ENCODE measurements at regions not wholly inside any gene's neighbourhood (a gene's known extent, or its start where the extent isn't known, plus 50 kb on each side); places are given as distances from the start of the nearest gene placed in this dataset.
A peak's percentile ranks its signal among the peaks of the same experiment; 100 is the strongest.

DNA sequence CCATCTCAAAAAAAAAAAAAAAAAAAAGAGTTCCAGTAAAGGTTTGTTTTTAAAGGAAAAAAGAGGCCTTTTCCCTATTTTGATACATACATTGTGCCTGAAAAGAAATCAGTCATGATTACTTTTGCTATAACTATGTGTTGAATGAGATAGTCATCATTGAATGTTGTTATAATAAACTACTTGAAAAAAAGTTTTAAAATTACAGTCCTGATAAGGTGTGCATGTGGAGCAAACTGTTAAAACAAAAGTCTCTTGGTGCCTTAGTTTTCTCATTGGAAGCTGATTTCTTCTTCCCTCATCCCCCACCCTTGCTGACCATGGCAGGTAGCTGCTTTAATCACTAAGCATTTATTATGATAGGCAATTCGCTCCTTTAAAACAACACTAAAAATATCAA is 172.3 kb upstream of the TBCA start:
- no peaks in the 10 kb centered on the region for H3K36me3 ChIP-seq
- intact Hi-C loops (cut with DNase I) = no loop called here
- ATAC-seq = no peak
- no peaks in the 10 kb centered on the region for H3K9me3 ChIP-seq
- DNase-seq = no peak
- no peak overlapping the region for H3K4me3 ChIP-seq
- no peaks in the 10 kb centered on the region for H3K4me1 ChIP-seq
- peaks cover 13 to 48% of the 10 kb centered on the region in 2 donors for H3K27me3 ChIP-seq
- TF ChIP-seq CTCF (IDR thresholded peaks at IDR 0.05) = no peak
- no peak overlapping the region for H3K27ac ChIP-seq

GRCh38 chr5:77947041-77947428 is 170.9 kb upstream of the TBCA start:
- Histone ChIP-seq H3K27ac (no peak overlapping the region), H3K4me3 (no peak overlapping the region), H3K27me3 (peaks cover 15 to 49% of the 10 kb centered on the region in 2 donors), H3K36me3 (no peaks in the 10 kb centered on the region), H3K9me3 (no peaks in the 10 kb centered on the region), H3K4me1 (no peaks in the 10 kb centered on the region)
- no peak for ATAC-seq
- TF ChIP-seq CTCF (IDR thresholded peaks at IDR 0.05) = no peak
- DNase-seq = no peak
- intact Hi-C loops (cut with DNase I) = no loop called here

DNA sequence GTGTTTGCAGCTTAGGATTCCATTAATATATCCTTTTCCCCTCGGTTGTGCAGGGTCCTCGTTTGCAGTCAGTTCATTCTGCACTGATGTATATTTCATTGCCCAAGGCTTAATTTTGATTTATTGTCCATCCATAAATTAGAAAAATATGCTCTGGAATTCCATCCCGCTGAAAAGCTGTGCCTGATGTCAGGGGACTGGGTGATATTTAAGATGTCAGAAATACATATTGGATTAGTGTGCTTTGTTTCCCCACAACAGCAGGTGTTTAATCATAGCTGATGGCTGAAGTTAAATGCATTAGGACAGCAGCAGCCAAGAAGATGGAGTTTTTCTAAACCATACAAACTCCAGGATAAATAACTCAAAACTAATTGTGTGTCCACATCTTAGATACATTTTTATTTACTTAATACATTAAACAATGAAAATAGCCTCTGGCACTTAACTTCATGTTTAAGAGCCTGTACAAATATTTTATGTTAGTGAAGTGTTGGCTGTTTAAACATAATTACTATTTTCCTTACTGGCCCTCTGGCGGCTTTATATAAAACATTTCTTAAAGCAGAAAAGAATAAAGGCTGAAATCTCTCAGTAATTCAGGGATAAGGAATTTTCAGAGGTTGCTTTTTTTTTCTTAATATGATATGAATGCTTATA is 170.4 kb upstream of the TBCA start:
- Histone ChIP-seq H3K27me3 (peaks cover 20 to 54% of the 10 kb centered on the region in 2 donors), H3K4me1 (no peaks in the 10 kb centered on the region), H3K9me3 (no peaks in the 10 kb centered on the region), H3K4me3 (no peak overlapping the region), H3K36me3 (no peaks in the 10 kb centered on the region), H3K27ac (no peak overlapping the region)
- intact Hi-C loops (cut with DNase I) = no loop called here
- peak; percentile 56 for ATAC-seq
- DNase-seq = peak in 1 of 4 donors; percentile 21
- TF ChIP-seq CTCF (IDR thresholded peaks at IDR 0.05) = no peak

GRCh38 chr5:77945874-77946273 is 169.7 kb upstream of the TBCA start:
- TF ChIP-seq CTCF (IDR thresholded peaks at IDR 0.05) = no peak
- Histone ChIP-seq H3K27ac (no peak overlapping the region), H3K27me3 (peaks cover 21 to 60% of the 10 kb centered on the region in 2 donors), H3K4me1 (no peaks in the 10 kb centered on the region), H3K4me3 (no peak overlapping the region), H3K36me3 (no peaks in the 10 kb centered on the region), H3K9me3 (no peaks in the 10 kb centered on the region)
- DNase-seq = no peak
- intact Hi-C loops (cut with DNase I) = no loop called here
- peak; percentile 24 for ATAC-seq

- no peak for TF ChIP-seq CTCF (IDR thresholded peaks at IDR 0.05)
- Histone ChIP-seq H3K36me3 (no peaks in the 10 kb centered on the region), H3K4me1 (no peaks in the 10 kb centered on the region), H3K4me3 (no peak overlapping the region), H3K27ac (no peak overlapping the region), H3K9me3 (no peaks in the 10 kb centered on the region), H3K27me3 (peaks cover 21 to 55% of the 10 kb centered on the region in 2 donors)
- DNase-seq (no peak), ATAC-seq (no peak)
- intact Hi-C loops (cut with DNase I) = no loop called here
These were observed 168.7 kb upstream of the TBCA start for GRCh38 chr5:77944757-77945340.
